Endothelial cell of umbilical vein (primary cell): ENCODE measurements at regions not wholly inside any gene's neighbourhood (a gene's known extent, or its start where the extent isn't known, plus 50 kb on each side); places are given as distances from the start of the nearest gene placed in this dataset.

ENCODE experiments used
- BruUV-seq: library from RNA; stranded (reverse); fragments of 400-500 nt; replicated peaks from 2 replicates; lab custom pipeline; 2021; lab: Mats Ljungman, UMichigan
- CTCF ChIA-PET: fragments of 300-600, 350-600 bp; sonication (Branson Sonifier 250); formaldehyde crosslinking; loops from one replicate; lab custom pipeline; 2021; ENCODE audit warnings: antibody characterized with exemption, inconsistent platforms; lab: Charles Lee
- POLR2A ChIA-PET: fragments of 300-600, 350-600 bp; sonication (Branson Sonifier 250); formaldehyde crosslinking; loops from one replicate; lab custom pipeline; 2021; ENCODE audit warnings: antibody characterized with exemption, inconsistent platforms; lab: Charles Lee
- DNase-seq: peaks from one replicate; pipeline ENCODE4 v3.0.0-alpha.2; 2011; ENCODE audit warnings: low read depth, low spot score
- FAIRE-seq: peaks from 2 replicates; lab custom pipeline; 2011; peaks lifted over from hg19 to GRCh38; lab: Jason Lieb, UNC
- H2AFZ ChIP-seq: 2 replicates; pipeline ENCODE4 v1.6.0; 2012; ENCODE audit warnings: low read depth, low read length, control low read depth, inconsistent platforms
- H3K27ac ChIP-seq: 2 replicates; pipeline ENCODE4 v1.5.1; 2011; ENCODE audit warnings: low read depth, mild to moderate bottlenecking, control low read depth, low read length, moderate library complexity; ENCODE audit not compliant: insufficient read depth
- H3K27me3 ChIP-seq, 2 experiments: 2 replicates each; pipeline versions ENCODE4 v1.6.0 to v1.6.1; 2011; ENCODE audit warnings: low read length in 2 of 2, mixed read lengths in 1 of 2; ENCODE audit not compliant: control insufficient read depth in 2 of 2, insufficient read depth in 2 of 2
- H3K36me3 ChIP-seq, 2 experiments: 2 replicates in 1 of 2; 3 replicates in 1 of 2; pipeline ENCODE4 v1.5.1; 2011; ENCODE audit warnings: low read length in 2 of 2, mild to moderate bottlenecking in 1 of 2, moderate library complexity in 1 of 2; ENCODE audit not compliant: control insufficient read depth in 2 of 2, insufficient read depth in 2 of 2; ENCODE audit errors: extremely low read depth in 1 of 2
- H3K4me1 ChIP-seq: 3 replicates; pipeline ENCODE4 v1.5.1; 2011; ENCODE audit warnings: mild to moderate bottlenecking, low read length; ENCODE audit not compliant: control insufficient read depth, insufficient read depth; ENCODE audit errors: extremely low read depth
- H3K4me2 ChIP-seq: 2 replicates; pipeline ENCODE4 v1.6.1; 2011; ENCODE audit warnings: low read length, control low read depth, mixed read lengths; ENCODE audit not compliant: insufficient read depth
- H3K4me3 ChIP-seq, 3 experiments: fragments of 200-600 bp in 1 of 3; sonication (generic), shearing (Covaris generic) in 1 of 3; replicated peaks in 1 of 3; 2 replicates each; pipeline ENCODE4 v1.5.1; 2011 to 2016; ENCODE audit warnings: control low read depth in 3 of 3, low read length in 3 of 3, mild to moderate bottlenecking in 2 of 3, inconsistent platforms in 1 of 3, low read depth in 1 of 3, moderate library complexity in 1 of 3; ENCODE audit not compliant: insufficient read depth in 1 of 3
- H3K79me2 ChIP-seq: 2 replicates; pipeline ENCODE4 v1.6.0; 2012; ENCODE audit warnings: low read length, inconsistent platforms; ENCODE audit not compliant: control insufficient read depth, insufficient read depth
- H3K9ac ChIP-seq: replicated peaks from 2 replicates; pipeline ENCODE3; 2011; ENCODE audit warnings: low read length, control low read depth; ENCODE audit not compliant: insufficient read depth; ENCODE audit errors: extremely low read depth
- H3K9me1 ChIP-seq: replicated peaks from 3 replicates; pipeline ENCODE4 v1.6.0; 2011; ENCODE audit warnings: mild to moderate bottlenecking, low read length; ENCODE audit not compliant: control insufficient read depth, insufficient read depth; ENCODE audit errors: extremely low read depth
- H3K9me3 ChIP-seq: replicated peaks from 2 replicates; pipeline ENCODE4 v1.5.1; 2012; ENCODE audit warnings: low read length, inconsistent platforms; ENCODE audit not compliant: control insufficient read depth, insufficient read depth
- H4K20me1 ChIP-seq: replicated peaks from 2 replicates; pipeline ENCODE3; 2011; ENCODE audit warnings: mild to moderate bottlenecking, low read length; ENCODE audit not compliant: control insufficient read depth, insufficient read depth; ENCODE audit errors: extremely low read depth
- FOS ChIP-seq: IDR thresholded peaks from 2 replicates; pipeline ENCODE4 v1.6.1; 2011; ENCODE audit warnings: mild to moderate bottlenecking, low read length, moderate library complexity, borderline replicate concordance; ENCODE audit not compliant: insufficient read depth
- JUN ChIP-seq: IDR thresholded peaks from 2 replicates; pipeline ENCODE4 v1.6.1; 2011; ENCODE audit warnings: borderline replicate concordance, low read depth; ENCODE audit not compliant: insufficient read length, insufficient read depth
- MAX ChIP-seq: IDR thresholded peaks from 2 replicates; pipeline ENCODE4 v1.6.1; 2011; ENCODE audit not compliant: insufficient read depth, insufficient read length
- POLR2A ChIP-seq: IDR thresholded peaks from 2 replicates; pipeline ENCODE4 v1.6.1; 2012; ENCODE audit warnings: low read depth, mild to moderate bottlenecking, control low read depth, low read length
- POLR2AphosphoS5 ChIP-seq: IDR thresholded peaks from 2 replicates; pipeline ENCODE4 v1.6.1; 2012; ENCODE audit warnings: low read depth, mild to moderate bottlenecking, control low read depth, low read length, moderate library complexity; ENCODE audit not compliant: insufficient read depth
- dilution Hi-C: fragments of 300-500 bp; cut with MboI; formaldehyde crosslinking; loops from one replicate; pipeline ENCODE4 v1.15.0; 2019; ENCODE audit warnings: low sequenced_read_pairs; ENCODE audit not compliant: extremely low pct_ligation_motif_present
- intact Hi-C: fragments of 100-400 bp; cut with micrococcal nuclease; formaldehyde crosslinking; loops from one replicate; pipeline ENCODE4 v1.10.0; 2022

- Histone ChIP-seq H3K79me2 (peaks cover 41% of the 10 kb centered on the region), H3K9me3 (no peaks in the 10 kb centered on the region), H3K4me1 (peaks cover 49% of the 10 kb centered on the region), H2AFZ (no peak overlapping the region), H3K4me3 (no peak overlapping the region), H3K9me1 (no peaks in the 10 kb centered on the region), H3K27ac (peak overlapping the region; percentile 86), H3K36me3 (no peaks in the 10 kb centered on the region), H3K27me3 (no peaks in the 10 kb centered on the region), H3K9ac (peak overlapping the region; percentile 54), H3K4me2 (peak overlapping the region; percentile 74), H4K20me1 (peaks cover 2% of the 10 kb centered on the region)
- dilution Hi-C loops, result no loop called here
- intact Hi-C loops, result loop anchor here (2.0 to 5.0 kb wide), 3 partner anchors 17 to 603 kb away; partner anchors contain the start of gene PRIM2
- no TSS peak for BruUV-seq
- DNase-seq, result no peak
- ChIA-PET POLR2A (no interaction called here), CTCF (interaction anchor here (2.3 to 10.0 kb wide), 4 partner anchors 14 to 137 kb away, joined by 12 to 174 read pairs (median 17); no protein-coding TSS in a partner anchor)
- no peak for TF ChIP-seq POLR2A
- TF ChIP-seq MAX, result no peak
- no peak for FAIRE-seq
Observed at GRCh38 chr6:56714273-56714672, 71.6 kb upstream of the DST start.

- dilution Hi-C loops, result no loop called here
- Histone ChIP-seq H3K36me3 (no peaks in the 10 kb centered on the region), H3K9me3 (no peaks in the 10 kb centered on the region), H3K9ac (no peak overlapping the region), H3K4me1 (peaks cover 52% of the 10 kb centered on the region), H3K27ac (peak overlapping the region; percentile 86), H3K79me2 (peaks cover 41% of the 10 kb centered on the region), H3K4me2 (peak overlapping the region; percentile 74), H2AFZ (no peak overlapping the region), H3K27me3 (no peaks in the 10 kb centered on the region), H4K20me1 (no peaks in the 10 kb centered on the region), H3K4me3 (no peak overlapping the region), H3K9me1 (no peaks in the 10 kb centered on the region)
- intact Hi-C loops, result loop anchor here (5.0 kb wide), 1 partner anchor 604 kb away; the partner anchor contains the start of gene PRIM2
- TF ChIP-seq FOS (peak; percentile 74), POLR2AphosphoS5 (peak; percentile 59), POLR2A (no peak), JUN (peak; percentile 17)
- DNase-seq (peak; percentile 85), FAIRE-seq (peak; percentile 92)
- ChIA-PET POLR2A (no interaction called here), CTCF (interaction anchor here (1.1 to 10.0 kb wide), 11 partner anchors 13 to 138 kb away, joined by 3 to 174 read pairs (median 5); no protein-coding TSS in a partner anchor)
- no TSS peak for BruUV-seq
Observed at GRCh38 chr6:56713254-56713672, 70.6 kb upstream of the DST start.
